Occipital lobe (tissue), 1 donor: ENCODE measurements at regions not wholly inside any gene's neighbourhood (a gene's known extent, or its start where the extent isn't known, plus 50 kb on each side); places are given as distances from the start of the nearest gene placed in this dataset.

Experiments used
- DNase-seq: peaks from one replicate; lab custom pipeline; 2025; lab: John Stamatoyannopoulos, UW

DNA sequence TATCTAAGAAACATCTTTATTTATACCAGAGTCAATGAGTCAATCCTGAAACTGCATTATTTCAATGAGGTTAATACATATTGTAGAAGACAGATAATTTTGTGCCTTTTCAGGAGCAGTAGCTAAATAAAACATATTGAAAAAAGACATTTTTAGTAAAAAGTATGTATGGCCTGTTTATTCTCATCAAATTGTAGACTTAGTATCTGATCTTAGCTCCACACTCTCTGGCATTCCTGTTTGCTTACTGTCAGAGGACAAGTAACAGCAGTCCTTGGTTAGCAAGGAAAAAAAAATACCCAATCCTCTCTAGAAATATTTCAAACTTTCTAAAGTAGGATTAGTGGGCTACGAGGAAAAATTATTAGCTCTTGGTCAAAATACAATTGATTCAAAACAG is 50.5 kb upstream of the GUCY1A1 start:
- no peak for DNase-seq

DNA sequence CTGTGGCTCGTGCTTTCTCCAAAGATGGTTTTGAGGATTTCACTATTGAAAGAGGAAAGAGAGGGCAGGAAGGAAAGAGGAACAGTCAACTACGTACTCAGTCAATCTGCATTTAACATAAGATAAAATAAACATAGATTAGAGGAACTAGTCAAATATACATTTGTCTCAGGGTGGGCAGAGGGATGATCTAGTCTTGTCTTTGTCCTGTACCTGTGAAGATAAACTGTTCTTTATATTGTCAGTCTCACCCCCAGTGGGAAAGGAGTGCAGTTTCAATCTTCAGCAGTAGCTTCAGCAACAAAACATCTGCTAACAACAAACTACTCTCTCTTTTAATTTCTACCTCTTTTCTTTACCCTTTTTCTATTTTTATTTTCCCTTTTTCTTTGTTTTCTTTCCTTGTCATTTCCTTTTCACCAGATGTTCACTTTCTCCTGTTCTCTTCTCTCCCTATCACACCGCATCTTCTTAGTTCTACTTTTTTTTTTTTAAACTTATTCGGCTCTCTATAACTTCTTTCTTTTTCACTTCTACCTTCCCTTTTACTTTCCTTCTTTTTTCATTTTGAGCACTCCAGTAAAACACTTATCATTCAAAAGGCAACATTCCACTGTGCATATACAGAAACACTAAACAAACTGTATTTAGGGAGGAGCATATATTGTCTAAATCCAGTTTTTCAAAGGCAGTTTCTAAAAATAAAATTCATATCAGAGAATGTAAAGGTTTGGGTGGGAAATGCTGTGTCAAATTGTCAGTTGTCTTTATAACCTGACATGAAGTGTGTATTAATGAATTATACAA is 51.4 kb upstream of the GUCY1A1 start:
- DNase-seq: no peak

DNA sequence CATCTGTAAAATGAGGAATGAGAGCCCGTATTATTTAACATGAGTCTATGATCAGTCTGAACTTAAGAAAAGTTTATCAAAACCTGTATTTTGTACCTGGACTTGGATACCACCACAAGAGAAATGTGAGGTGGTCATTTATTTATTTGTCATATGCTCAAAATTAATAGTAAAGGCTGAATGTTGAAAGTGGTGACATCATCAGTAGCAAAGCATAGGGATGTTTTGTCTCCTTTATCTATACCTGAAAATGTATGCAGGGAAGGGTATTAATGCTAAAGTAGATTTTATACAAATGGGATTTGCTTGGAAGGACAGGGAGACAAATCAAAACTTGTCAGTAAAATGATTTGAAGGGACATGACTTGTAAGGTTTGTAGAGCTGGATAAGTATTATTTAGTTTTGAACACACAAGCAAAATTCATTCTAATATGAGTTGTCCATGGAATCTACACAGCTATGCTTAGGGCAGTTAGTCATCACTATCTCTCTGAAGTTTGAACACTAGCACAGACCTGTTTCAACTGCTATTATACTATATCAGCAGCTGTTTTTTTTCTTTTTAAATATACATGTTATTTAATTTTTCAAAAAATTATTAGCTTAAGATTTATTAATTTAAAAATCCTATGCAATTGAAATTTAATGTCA is 52.4 kb upstream of the GUCY1A1 start:
- no peak for DNase-seq

DNA sequence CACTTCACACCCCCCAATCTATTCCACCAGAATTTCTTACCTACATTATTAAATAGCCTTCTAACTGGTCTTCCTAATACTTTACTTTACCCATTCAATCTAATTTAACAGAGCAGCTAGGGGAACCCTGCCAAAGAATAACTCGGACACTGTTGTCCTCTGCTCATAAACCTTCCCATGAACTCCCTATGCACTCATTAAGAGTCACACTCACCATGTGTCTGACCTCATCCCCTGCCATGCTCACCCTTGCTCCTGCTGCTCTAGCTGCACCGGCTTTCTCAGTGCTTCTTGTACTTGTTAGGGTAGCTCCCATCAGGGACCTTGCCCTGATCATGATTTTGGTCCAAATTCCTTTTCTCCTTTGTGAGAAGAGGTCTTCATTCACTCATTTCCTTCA is 54.6 kb upstream of the GUCY1A1 start:
- no peak for DNase-seq

DNA sequence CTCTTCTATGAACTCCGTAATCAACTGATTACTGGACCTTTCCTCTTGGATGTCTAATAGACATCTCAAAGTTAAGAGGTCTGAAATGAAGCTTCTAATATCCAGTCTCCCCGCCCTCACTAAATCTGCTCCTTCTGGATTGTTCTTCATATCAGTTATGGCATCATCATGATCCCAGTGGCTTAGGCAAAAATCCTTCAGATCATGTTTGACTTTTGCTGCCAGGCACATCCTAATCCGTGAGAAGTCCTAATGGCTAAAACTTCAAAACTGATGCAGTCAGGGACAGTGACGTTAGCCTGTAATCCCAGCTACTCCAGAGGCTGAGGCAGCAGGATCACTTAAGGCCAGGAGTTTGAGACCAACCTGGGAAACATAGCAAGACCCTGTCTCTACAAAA is 55.1 kb upstream of the GUCY1A1 start:
- no peak for DNase-seq

DNA sequence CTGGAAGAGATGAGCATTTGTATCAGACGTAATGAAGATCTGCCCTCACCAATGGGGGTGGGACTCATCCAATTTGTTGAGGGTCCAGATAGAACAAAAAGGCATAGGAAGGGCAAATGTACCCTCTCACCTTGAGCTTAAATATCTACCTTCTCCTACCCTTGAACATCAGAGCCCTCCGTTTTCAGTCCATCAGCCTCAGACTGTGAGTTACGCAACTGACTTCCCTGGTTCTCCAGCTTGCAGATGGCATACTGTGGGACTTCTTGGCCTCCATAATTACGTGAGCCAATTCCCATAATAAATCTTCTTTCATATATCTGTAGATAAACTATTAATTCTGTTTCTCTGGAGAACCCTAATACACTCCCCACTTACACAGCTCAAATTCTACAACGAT is 56.5 kb upstream of the GUCY1A1 start:
- no peak for DNase-seq

DNA sequence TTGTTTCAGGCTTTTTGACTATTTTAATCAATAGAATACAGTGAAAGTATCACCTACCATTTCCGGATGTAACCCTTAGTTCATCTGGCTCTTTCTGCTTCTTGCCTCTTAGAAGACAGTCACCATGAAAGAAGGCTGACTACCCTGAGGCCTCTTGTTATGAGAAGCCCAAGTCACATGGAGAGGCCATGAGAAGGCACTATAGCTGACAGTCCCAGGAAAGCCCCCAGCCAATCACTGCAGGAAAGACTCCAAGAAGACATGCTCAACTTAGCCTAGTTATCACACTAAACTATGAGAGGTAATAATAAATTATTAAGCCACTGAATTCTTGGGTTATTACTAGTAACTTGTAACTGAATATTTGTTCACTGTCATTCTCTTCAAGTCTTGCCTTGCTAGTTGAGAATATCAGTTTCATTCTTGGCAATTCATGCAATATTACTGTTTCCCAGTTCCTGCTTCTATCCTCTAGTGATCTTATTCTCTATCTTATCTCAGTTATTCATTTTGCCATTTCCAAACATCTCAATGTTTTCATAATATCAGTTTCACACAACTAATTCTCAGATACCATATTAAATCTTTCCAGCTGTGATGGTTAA is 57.1 kb upstream of the GUCY1A1 start:
- no peak for DNase-seq

DNA sequence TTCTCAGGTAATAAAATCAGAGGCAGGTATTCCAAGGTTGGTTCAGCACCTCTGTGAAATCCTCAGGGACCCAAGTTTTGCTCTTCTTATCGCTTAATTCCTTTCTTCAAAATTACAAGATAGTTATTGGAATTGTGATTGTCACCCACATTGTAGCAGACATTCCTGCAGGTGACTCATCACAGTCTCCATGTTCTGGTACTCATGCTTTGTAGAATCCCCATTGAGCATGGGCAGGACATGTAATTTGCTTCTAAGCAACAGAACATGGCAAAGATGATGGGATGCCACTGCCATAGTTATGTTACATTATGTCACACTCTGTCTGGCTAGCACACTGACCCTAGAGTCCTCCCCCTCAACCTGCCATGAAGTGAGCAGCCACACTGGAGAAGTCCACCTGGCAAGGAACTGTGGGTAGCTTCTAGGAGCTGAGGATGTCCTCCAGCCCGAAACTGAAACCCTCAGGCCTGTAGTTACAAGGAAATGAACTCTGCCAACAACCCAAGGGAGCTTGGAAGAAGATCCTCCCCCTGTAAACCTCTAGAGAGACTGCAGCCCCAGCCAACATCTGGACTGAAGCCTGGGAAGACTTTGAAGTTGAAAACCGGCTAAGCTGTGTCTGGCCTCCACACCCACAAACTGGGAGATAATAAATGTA is 58.3 kb upstream of the GUCY1A1 start:
- DNase-seq: no peak

DNA sequence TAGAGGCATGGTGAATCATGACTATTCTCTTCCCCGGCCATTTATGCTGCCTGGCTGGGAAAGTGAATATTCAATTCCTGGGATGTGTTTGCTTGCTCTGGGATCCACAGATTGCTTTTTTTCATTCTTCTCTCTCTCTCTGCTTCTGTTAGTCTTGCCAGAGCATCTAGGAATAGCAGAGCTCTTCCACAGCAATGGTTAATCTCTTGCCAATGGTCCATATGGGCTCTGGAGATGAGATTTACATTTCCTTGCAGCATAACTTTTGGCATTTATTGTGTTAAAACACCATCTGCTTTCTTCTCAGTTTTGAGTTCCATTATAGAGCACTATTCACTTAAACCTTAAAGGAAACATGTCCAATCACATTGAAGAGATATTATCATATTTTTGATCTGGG is 59.2 kb upstream of the GUCY1A1 start:
- DNase-seq: peak; percentile 0

DNA sequence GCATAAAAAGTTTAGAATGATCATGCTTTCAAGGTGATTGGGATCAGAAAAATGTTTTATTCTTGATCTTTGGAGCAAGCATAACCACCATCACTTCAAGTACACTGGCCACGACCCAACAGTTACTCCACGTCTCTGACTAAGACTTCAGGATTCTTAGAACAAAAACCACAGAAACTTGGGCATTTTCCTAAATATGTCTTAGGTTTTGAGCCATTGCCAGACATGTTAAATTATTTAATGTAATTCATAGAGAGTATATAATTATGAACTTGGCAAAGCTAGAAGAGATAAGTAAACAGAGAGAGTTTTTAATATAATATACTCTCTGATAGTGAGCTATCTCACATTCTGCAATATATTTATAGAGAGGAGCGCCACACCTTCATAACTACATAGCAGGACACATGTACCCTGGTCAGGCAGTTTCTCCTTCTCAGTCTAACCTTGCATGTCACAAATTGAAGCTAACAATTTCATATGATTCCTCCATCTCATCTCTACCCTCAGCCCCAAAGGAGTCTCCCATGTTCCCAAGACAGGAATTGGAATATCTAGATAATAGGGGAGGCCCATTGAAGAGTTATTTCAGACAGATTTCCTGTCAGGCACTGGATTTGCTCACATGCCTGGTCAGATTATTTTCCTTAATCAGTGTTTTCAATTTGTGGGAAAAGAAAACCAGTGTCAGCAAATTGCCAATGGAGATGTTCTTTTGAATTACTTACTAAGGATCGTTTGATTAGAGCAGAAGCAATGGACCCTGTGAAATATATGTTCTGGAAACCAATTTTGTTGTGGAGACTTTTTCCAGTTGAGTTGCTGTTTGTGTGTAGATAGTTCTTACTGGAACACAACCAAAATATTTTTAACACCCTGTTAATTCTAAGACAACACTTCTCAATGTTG is 61.7 kb upstream of the GUCY1A1 start:
- DNase-seq: no peak

DNA sequence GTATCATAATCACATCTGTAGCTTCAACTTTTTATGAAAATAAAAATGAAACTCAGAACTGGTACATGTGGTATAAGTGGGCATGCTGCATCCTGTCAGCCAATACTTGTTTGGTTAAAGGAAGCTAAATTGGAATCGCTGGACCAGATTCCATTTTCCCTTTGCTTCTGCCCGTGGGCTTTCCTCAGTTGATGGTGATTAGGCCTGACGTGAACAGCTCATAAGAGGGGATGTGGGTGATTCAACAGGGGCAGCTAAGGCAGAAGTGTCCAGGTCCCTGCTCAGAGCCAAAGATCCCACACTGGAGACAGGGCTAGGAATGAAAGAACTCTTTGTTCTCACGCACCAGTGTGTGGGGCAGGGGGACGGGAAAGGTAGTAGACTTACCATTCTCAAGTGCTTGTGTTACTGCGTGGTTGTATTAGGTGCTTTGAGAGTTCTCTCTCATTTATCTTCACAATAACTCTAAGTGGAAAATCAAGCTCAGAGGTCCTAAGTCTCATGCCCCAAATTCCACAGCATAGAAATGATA is 63.2 kb upstream of the GUCY1A1 start:
- no peak for DNase-seq

DNA sequence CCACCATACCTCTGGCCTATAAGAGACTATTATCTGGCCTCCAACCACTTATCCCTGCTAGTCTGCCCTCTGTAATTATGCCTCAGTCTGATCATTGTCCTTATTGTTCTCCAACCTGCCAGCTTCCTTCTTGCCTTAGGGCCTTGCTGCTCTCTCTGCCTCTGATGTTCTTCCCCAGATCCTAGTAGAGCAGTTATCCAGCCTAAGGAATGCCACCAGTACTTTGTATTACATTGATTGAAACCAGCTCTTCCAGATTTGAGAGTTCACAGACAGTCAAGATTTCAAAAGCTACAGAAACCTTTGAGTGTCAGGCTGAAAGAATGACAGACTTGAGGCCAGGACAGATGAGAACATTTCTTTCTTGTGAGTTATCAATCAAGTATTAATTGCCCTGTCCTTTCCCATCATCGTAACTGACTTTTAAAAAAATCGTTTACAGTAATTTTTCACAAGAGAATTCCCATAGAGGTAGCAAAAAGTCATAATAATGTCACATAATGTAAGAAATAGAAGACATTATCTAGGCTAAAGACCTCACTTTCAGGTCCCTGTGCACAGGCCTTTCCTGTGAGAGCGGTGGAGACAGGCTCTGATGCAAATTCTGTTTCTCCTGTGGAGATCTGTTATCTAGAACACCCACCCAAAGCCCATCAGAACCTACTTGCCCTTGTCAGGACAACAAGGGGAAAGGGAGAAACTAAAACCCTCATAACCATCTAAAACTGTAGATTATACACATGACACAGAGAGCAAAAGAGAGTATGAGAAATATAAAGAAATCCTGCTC is 64.1 kb upstream of the GUCY1A1 start:
- DNase-seq: no peak

DNA sequence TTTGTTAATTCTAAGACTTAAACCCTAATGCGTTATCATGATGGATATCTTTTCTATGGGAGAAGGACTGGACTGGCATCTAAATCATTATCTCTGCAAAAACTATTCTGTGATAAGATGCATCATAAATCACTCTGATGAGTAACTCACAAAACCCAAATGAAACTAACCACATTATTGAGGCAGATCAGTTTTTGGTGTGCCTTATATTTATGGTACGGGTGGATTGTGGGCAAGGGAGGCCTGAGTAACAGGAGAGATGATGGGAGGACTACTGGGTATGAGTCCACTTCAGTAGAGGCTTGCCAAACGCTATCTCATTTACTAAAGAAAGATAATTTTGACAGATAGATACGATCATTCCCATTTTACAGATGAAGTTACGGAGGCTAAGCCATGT is 66.4 kb upstream of the GUCY1A1 start:
- DNase-seq: no peak

DNA sequence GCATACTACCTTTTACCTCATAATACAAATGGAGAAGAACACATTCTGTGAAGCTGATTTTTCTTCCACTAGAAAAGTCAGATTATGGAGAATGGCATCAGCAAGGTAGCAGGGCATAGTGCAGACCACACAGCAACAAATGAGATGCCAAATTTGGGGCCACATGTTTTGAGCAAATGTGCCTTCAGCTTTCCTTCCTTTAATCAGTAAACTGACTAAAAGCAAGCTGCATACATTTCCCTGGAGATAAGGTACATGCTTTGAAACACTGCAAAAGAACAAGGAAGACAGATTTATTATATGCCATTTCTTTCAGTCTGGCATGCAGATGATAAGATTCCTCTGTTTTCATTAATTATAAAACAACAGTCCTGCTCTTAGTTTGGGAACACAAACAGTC is 67.1 kb upstream of the GUCY1A1 start:
- no peak for DNase-seq

DNA sequence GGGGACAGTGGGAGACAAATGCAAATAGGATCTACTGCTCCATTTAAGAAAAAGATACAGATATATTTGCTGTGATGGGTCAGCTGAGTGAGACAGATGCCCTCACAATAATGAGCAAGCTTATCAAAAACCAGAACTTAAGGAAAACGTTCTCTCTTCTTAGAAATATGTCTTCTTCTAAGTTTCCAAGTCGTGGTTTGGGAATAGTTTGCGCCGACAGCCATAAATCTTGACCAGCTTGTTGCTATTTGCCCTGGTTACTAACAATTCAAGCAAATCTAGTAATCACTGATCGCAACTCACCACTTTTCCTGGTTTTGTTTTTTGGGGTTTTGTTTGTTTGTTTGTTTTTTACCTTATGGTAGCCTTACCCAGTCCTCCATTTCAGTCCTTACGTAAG is 67.6 kb upstream of the GUCY1A1 start:
- no peak for DNase-seq

DNA sequence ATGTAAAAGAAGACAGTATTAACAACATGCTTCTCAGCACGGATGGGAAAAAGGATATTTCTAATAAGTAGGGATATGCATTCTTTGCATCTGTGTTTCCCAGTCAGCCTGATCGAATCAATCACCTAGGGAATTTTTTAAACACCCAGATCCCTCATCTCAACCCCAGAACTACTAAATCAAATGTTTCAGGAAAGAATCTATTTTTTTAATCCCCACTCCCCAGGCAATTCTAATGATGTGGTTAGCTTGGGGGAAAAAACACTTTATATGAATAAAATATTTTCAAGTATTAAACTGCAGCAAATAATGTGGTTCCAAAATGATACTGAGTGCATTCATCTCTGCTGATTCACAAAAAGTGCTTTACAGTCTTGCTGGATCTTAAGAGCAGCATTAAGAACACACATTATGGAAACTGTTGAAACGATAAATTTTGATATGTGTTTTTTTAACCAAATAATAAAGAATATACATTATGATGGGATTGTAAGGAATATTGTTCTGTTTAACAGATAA is 68.7 kb upstream of the GUCY1A1 start:
- no peak for DNase-seq

DNA sequence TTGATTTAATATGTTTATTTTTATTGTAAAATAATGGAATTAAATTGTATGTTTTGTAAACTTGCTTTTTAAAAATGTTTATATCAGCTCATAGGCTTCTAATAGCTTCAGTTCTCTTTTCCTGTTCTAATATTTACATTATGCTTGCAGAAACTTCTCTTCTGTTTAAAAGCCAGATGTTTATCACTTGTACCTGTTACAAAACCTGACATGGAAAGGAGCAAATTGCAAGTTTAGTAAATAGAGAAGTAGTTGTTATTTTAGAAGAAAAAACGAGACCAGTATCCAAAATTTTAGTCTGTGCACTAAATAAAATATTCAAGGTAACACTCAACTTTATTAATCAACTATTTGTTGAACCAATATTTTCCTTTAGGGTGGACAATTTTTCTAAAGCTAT is 69.4 kb upstream of the GUCY1A1 start:
- no peak for DNase-seq

DNA sequence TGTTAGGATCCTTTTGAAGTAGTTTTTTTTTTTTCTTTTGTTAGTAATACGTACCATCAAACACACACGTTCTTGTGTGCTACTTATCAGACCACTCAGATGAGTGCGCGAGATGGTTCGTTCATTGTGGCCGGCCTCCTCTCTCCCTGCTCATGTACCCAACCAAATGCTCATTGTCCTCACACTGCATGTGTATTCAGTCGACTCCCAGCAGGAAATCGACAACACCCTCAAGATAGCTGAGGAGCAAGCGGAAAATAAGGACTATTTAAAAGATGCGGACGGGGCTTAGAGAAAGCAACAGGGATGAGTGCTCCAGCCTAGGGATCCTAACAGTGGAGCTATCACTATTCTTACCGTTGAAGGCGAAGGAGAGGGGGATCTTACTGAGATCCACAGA is 72.9 kb upstream of the GUCY1A1 start:
- DNase-seq: no peak

DNA sequence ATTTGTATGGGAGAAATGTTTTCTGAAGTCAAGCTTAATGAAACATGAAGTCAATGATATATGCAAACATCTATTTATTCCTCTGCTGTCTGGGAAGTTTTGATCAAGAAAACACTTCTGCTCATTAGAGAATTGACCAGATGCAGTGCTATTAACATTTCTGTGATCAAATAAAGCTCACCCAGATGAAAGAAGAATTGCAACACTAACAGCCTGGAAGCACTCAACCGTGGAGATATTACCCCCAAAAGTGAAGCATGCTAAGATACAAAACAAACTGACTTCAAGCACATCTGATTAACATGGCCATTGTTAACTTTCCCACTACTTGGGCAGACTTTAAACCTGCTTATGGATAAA is 73.7 kb upstream of the GUCY1A1 start:
- DNase-seq: no peak
